ENCODE measurements at regions not wholly inside any gene's neighbourhood (a gene's known extent, or its start where the extent isn't known, plus 50 kb on each side); places are given as distances from the start of the nearest gene placed in this dataset.

- Mint-ChIP-seq H3K9me3 (no peaks in the 10 kb centered on the region), H3K4me3 (no peak overlapping the region), H3K4me1 (peaks cover 27% of the 10 kb centered on the region), H3K36me3 (no peaks in the 10 kb centered on the region), H3K27ac (peak overlapping the region; percentile 59), H3K27me3 (ENCODE audit: low read depth) (no peaks in the 10 kb centered on the region)
- TF ChIP-seq CTCF (IDR thresholded peaks at IDR 0.05; ENCODE audit: unreplicated experiment), result no peak
- no peak for DNase-seq (ENCODE audit: low spot score in 2 of 2, unreplicated experiment in 2 of 2)
Observed at GRCh38 chr2:177117755-177118154, 94.8 kb upstream of the HNRNPA3 start.

DNA sequence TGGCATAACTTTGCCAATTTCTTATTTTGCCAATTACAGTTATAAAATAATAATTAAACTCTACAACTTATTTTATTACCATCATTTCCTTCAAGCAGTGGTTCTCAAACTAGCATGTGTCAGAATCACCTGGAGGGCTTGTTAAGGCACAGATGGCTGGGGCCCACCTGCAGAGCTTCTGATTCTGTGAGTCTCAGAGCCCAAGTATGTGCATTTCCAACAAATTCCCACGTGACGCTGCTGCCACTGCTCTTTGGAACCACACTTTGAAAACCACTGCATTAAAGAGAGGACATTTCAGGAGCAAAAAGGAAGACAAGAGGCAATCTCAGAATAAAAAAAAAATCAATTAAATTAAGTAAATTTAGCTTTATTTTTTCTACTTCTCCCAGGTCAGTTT, 94.0 kb upstream of the HNRNPA3 start:
- no peaks in the 10 kb centered on the region for H3K9me3 Mint-ChIP-seq
- TF ChIP-seq CTCF (IDR thresholded peaks at IDR 0.05; ENCODE audit: unreplicated experiment), result no peak
- peaks cover 27% of the 10 kb centered on the region for H3K4me1 Mint-ChIP-seq
- H3K36me3 Mint-ChIP-seq, result no peaks in the 10 kb centered on the region
- DNase-seq (ENCODE audit: low spot score in 2 of 2, unreplicated experiment in 2 of 2), result no peak
- H3K27me3 Mint-ChIP-seq (ENCODE audit: low read depth), result no peaks in the 10 kb centered on the region
- H3K27ac Mint-ChIP-seq, result no peak overlapping the region
- H3K4me3 Mint-ChIP-seq, result no peak overlapping the region

- Mint-ChIP-seq H3K27ac (no peak overlapping the region), H3K4me3 (no peak overlapping the region), H3K36me3 (no peaks in the 10 kb centered on the region), H3K9me3 (no peaks in the 10 kb centered on the region), H3K27me3 (ENCODE audit: low read depth) (no peaks in the 10 kb centered on the region), H3K4me1 (peaks cover 27% of the 10 kb centered on the region)
- DNase-seq (ENCODE audit: low spot score in 2 of 2, unreplicated experiment in 2 of 2), result no peak
- no peak for TF ChIP-seq CTCF (IDR thresholded peaks at IDR 0.05; ENCODE audit: unreplicated experiment)
Observed at GRCh38 chr2:177119099-177119498, 93.5 kb upstream of the HNRNPA3 start.

DNA sequence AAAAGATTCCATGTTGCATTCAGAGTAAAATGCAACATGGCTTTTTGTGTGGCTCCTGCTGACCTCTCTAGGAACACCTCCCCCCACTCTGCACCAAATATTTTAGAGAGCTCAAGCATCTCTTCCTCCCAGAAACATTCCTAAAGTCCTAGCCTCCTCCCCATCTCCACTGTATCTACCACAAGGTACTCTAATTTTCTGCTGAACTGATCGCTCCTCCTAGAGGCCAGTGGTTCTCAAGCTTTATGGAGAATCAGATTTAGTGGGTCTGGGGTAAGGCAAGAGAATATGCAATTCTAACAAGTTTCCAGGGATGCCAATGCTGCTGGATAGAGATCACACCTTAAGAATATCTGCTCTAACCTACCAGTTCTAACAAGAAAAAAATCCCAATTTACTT, 89.5 kb upstream of the HNRNPA3 start:
- TF ChIP-seq CTCF (IDR thresholded peaks at IDR 0.05; ENCODE audit: unreplicated experiment), result no peak
- Mint-ChIP-seq H3K4me1 (peaks cover 18% of the 10 kb centered on the region), H3K27ac (no peak overlapping the region), H3K27me3 (ENCODE audit: low read depth) (no peaks in the 10 kb centered on the region), H3K9me3 (peaks cover 4% of the 10 kb centered on the region), H3K4me3 (no peak overlapping the region), H3K36me3 (no peaks in the 10 kb centered on the region)
- DNase-seq (ENCODE audit: low spot score in 2 of 2, unreplicated experiment in 2 of 2), result no peak

DNA sequence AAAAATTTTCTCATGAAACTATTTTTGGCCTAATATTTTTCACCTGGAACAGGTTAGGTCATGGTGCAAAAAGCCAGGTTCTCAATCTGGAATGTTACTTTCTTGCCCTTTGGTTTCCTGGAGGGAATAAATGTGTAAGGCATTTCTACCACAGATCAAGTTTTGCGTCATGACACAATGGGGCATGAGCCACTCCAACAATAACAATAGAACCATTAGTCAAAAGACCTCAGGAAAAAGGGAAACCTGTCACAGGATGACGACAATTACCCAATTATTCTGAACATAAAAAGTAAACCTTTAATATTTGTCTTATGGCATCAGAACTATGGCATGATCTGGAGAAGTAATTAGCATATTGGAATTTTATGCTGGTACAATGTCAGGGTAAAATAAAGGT, 88.2 kb upstream of the HNRNPA3 start:
- H3K9me3 Mint-ChIP-seq, result peaks cover 4% of the 10 kb centered on the region
- H3K36me3 Mint-ChIP-seq, result no peaks in the 10 kb centered on the region
- H3K4me1 Mint-ChIP-seq, result peaks cover 12% of the 10 kb centered on the region

More for the DNA sequence above, 88.2 kb upstream of the HNRNPA3 start:
- Mint-ChIP-seq H3K27ac (no peak overlapping the region), H3K27me3 (ENCODE audit: low read depth) (no peaks in the 10 kb centered on the region), H3K4me3 (no peak overlapping the region)
- DNase-seq (ENCODE audit: low spot score in 2 of 2, unreplicated experiment in 2 of 2), result no peak
- TF ChIP-seq CTCF (IDR thresholded peaks at IDR 0.05; ENCODE audit: unreplicated experiment), result no peak
